ENCODE measurements at regions not wholly inside any gene's neighbourhood (a gene's known extent, or its start where the extent isn't known, plus 50 kb on each side); places are given as distances from the start of the nearest gene placed in this dataset.

GRCh38 chr6:14818422-14818884 is 427.4 kb upstream of the JARID2 start:
- TF ChIP-seq CTCF (conservative IDR thresholded peaks at IDR 0.05; ENCODE audit: low read length) (no peak), EZH2phosphoT487 (IDR thresholded peaks at IDR 0.05; ENCODE audit: borderline replicate concordance, low read depth, low read length) (no peak)
